ENCODE measurements at regions not wholly inside any gene's neighbourhood (a gene's known extent, or its start where the extent isn't known, plus 50 kb on each side); places are given as distances from the start of the nearest gene placed in this dataset.

- TF ChIP-seq CTCF (IDR thresholded peaks at IDR 0.05): no peak
Observed at GRCh38 chr7:1301882-1302251, 69.2 kb downstream of the UNCX start.

GRCh38 chr7:1302936-1303335, 70.3 kb downstream of the UNCX start:
- no peak for TF ChIP-seq CTCF (IDR thresholded peaks at IDR 0.05)

GRCh38 chr7:1305873-1306272, 73.2 kb downstream of the UNCX start:
- TF ChIP-seq CTCF (IDR thresholded peaks at IDR 0.05): no peak

- TF ChIP-seq CTCF (IDR thresholded peaks at IDR 0.05): no peak
Observed at GRCh38 chr7:1307828-1308227, 75.2 kb downstream of the UNCX start.

GRCh38 chr7:1309290-1309689, 76.6 kb downstream of the UNCX start:
- no peak for TF ChIP-seq CTCF (IDR thresholded peaks at IDR 0.05)

- TF ChIP-seq CTCF (IDR thresholded peaks at IDR 0.05): no peak
Observed at GRCh38 chr7:1309996-1310395, 77.3 kb downstream of the UNCX start.

GRCh38 chr7:1310936-1311335, 78.3 kb downstream of the UNCX start:
- no peak for TF ChIP-seq CTCF (IDR thresholded peaks at IDR 0.05)

GRCh38 chr7:1311406-1312135, 78.9 kb downstream of the UNCX start:
- no peak for TF ChIP-seq CTCF (IDR thresholded peaks at IDR 0.05)

Measured in LNCAP (cell line).